ENCODE measurements at regions not wholly inside any gene's neighbourhood (a gene's known extent, or its start where the extent isn't known, plus 50 kb on each side); places are given as distances from the start of the nearest gene placed in this dataset.

GRCh38 chr1:36614991-36615390 is 132.3 kb upstream of the CSF3R start:
- TF ChIP-seq CTCF (IDR thresholded peaks at IDR 0.05) = no peak
- TF ChIP-seq POLR2A (IDR thresholded peaks at IDR 0.05) = no peak
- Histone ChIP-seq H3K36me3 (no peaks in the 10 kb centered on the region), H3K27me3 (peaks cover 0 to 45% (median 0%) of the 10 kb centered on the region in 4 donors), H3K4me3 (no peak overlapping the region), H3K4me1 (no peaks in the 10 kb centered on the region), H3K9me3 (no peaks in the 10 kb centered on the region), H3K27ac (no peak overlapping the region)
- intact Hi-C loops (cut with DNase I) = no loop called here
- WGBS, 2 donors = 32 to 58% methylated on average over 4 to 5 of the region's 6 CpGs
- DNase-seq = no peak

- DNase-seq = no peak
- H3K4me3 ChIP-seq = no peak overlapping the region
- WGBS, 2 donors = 72 to 97% methylated on average over 3 of the region's 3 CpGs
- TF ChIP-seq POLR2A (IDR thresholded peaks at IDR 0.05) (no peak), CTCF (IDR thresholded peaks at IDR 0.05) (no peak)
- peaks cover 0 to 49% (median 0%) of the 10 kb centered on the region in 4 donors for H3K27me3 ChIP-seq
- no peak overlapping the region for H3K27ac ChIP-seq
- no peaks in the 10 kb centered on the region for H3K36me3 ChIP-seq
- no peaks in the 10 kb centered on the region for H3K9me3 ChIP-seq
- intact Hi-C loops (cut with DNase I) = no loop called here
- H3K4me1 ChIP-seq = no peaks in the 10 kb centered on the region
Observed at GRCh38 chr1:36614571-36614970, 131.9 kb upstream of the CSF3R start.

- H3K27me3 ChIP-seq = peaks cover 0 to 54% (median 0%) of the 10 kb centered on the region in 4 donors
- intact Hi-C loops (cut with DNase I) = no loop called here
- H3K27ac ChIP-seq = no peak overlapping the region
- no peaks in the 10 kb centered on the region for H3K9me3 ChIP-seq
- 60 to 64% methylated on average over 3 of the region's 3 CpGs for WGBS, 2 donors
- TF ChIP-seq CTCF (IDR thresholded peaks at IDR 0.05) = no peak
- TF ChIP-seq POLR2A (IDR thresholded peaks at IDR 0.05) = no peak
- no peak for DNase-seq
- H3K4me1 ChIP-seq = no peaks in the 10 kb centered on the region
- no peak overlapping the region for H3K4me3 ChIP-seq
- no peaks in the 10 kb centered on the region for H3K36me3 ChIP-seq
Observed at GRCh38 chr1:36613721-36614120, 131.0 kb upstream of the CSF3R start.

GRCh38 chr1:36612881-36613280 is 130.2 kb upstream of the CSF3R start:
- WGBS, 2 donors = 28 to 36% methylated on average over 6 to 7 of the region's 8 CpGs
- TF ChIP-seq POLR2A (IDR thresholded peaks at IDR 0.05) (no peak), CTCF (IDR thresholded peaks at IDR 0.05) (no peak)
- no peaks in the 10 kb centered on the region for H3K4me1 ChIP-seq
- H3K27me3 ChIP-seq = peaks cover 0 to 54% (median 0%) of the 10 kb centered on the region in 4 donors
- no peaks in the 10 kb centered on the region for H3K36me3 ChIP-seq
- intact Hi-C loops (cut with DNase I) = no loop called here
- H3K27ac ChIP-seq = no peak overlapping the region
- no peak overlapping the region for H3K4me3 ChIP-seq
- no peaks in the 10 kb centered on the region for H3K9me3 ChIP-seq
- DNase-seq = no peak

GRCh38 chr1:36612121-36612520 is 129.4 kb upstream of the CSF3R start:
- 52 to 61% methylated on average over 7 to 10 of the region's 10 CpGs for WGBS, 2 donors
- intact Hi-C loops (cut with DNase I) = no loop called here
- Histone ChIP-seq H3K9me3 (no peaks in the 10 kb centered on the region), H3K27me3 (peaks cover 0 to 54% (median 0%) of the 10 kb centered on the region in 4 donors), H3K4me1 (no peaks in the 10 kb centered on the region), H3K36me3 (no peaks in the 10 kb centered on the region), H3K4me3 (no peak overlapping the region), H3K27ac (no peak overlapping the region)
- no peak for DNase-seq
- no peak for TF ChIP-seq POLR2A (IDR thresholded peaks at IDR 0.05)
- no peak for TF ChIP-seq CTCF (IDR thresholded peaks at IDR 0.05)

All from esophagus squamous epithelium (tissue), 5 donors.